K562 (cell line): ENCODE measurements at regions not wholly inside any gene's neighbourhood (a gene's known extent, or its start where the extent isn't known, plus 50 kb on each side); places are given as distances from the start of the nearest gene placed in this dataset.

Experiments
- ATAC-seq: fragments of 200-7000 bp; cut with Tn5 transposase; 3 replicates; pipeline ENCODE4 v1.9.1; 2020; ENCODE audit warnings: moderate library complexity
- BruUV-seq: library from RNA; stranded (reverse); fragments of 400-500 nt; replicated peaks from 2 replicates; lab custom pipeline; 2021; lab: Mats Ljungman, UMichigan
- CTCF ChIA-PET: fragments of 300-600 bp; formaldehyde crosslinking; extraction: SDS; loops from one replicate; lab custom pipeline; 2021; ENCODE audit warnings: low intra/inter-chr PET ratio; lab: Yijun Ruan, JAX
- POLR2A ChIA-PET: fragments of 300-600, 350-650 bp; sonication (Branson Sonifier 250); formaldehyde crosslinking; extraction: SDS; loops from one replicate; lab custom pipeline; 2021; ENCODE audit warnings: antibody characterized with exemption, inconsistent platforms; lab: Yijun Ruan, JAX
- DNase-seq, 4 experiments: peaks; one replicate each; pipeline versions ENCODE4 v3.0.0 to v3.0.0-alpha.2; 2011 to 2018; ENCODE audit warnings: low spot score in 3 of 4, mixed read lengths in 3 of 4; ENCODE audit errors: extremely low read depth in 1 of 4
- FAIRE-seq: peaks from 2 replicates; lab custom pipeline; 2011; peaks lifted over from hg19 to GRCh38; lab: Jason Lieb, UNC
- H2AFZ ChIP-seq: 2 replicates; pipeline ENCODE4 v1.6.0; 2011; ENCODE audit warnings: low read depth, low read length, control low read depth, inconsistent platforms
- H3K27ac ChIP-seq: fragments of 200-600 bp; 3 replicates; pipeline ENCODE4 v1.8.0; 2011; ENCODE audit warnings: low read depth, mild to moderate bottlenecking, control low read depth, inconsistent platforms, low read length, moderate library complexity, mixed read lengths; ENCODE audit errors: extremely low read depth
- H3K27me3 ChIP-seq, 2 experiments: fragments of 300-600 bp in 1 of 2; 2 replicates in 1 of 2; 3 replicates in 1 of 2; pipeline versions ENCODE4 v1.6.0 to v1.8.0; 2011; ENCODE audit warnings: inconsistent platforms in 2 of 2, low read length in 2 of 2, mild to moderate bottlenecking in 1 of 2, mixed read lengths in 1 of 2, moderate library complexity in 1 of 2; ENCODE audit not compliant: control insufficient read depth in 2 of 2, insufficient read depth in 2 of 2
- H3K36me3 ChIP-seq: fragments of 300-600 bp; 3 replicates; pipeline ENCODE4 v1.8.0; 2011; ENCODE audit warnings: mild to moderate bottlenecking, low read length, inconsistent platforms; ENCODE audit not compliant: control insufficient read depth, insufficient read depth
- H3K4me1 ChIP-seq, 2 experiments: fragments of 200-600 bp in 1 of 2; replicated peaks in 1 of 2; 2 replicates in 1 of 2; 3 replicates in 1 of 2; pipeline versions ENCODE4 v1.5.1 to v1.8.0; 2011; ENCODE audit warnings: inconsistent platforms in 2 of 2, low read length in 2 of 2, mild to moderate bottlenecking in 1 of 2, mixed read lengths in 1 of 2, moderate library complexity in 1 of 2; ENCODE audit not compliant: control insufficient read depth in 2 of 2, insufficient read depth in 2 of 2
- H3K4me2 ChIP-seq: 2 replicates; pipeline ENCODE4 v1.6.1; 2011; ENCODE audit warnings: low read length, control low read depth, inconsistent platforms, mixed read lengths; ENCODE audit not compliant: insufficient read depth
- H3K4me3 ChIP-seq: fragments of 200-600 bp; sonication (generic), shearing (Covaris generic); 2 replicates; pipeline ENCODE4 v1.5.1; 2016; ENCODE audit warnings: control low read depth, inconsistent platforms
- H3K79me2 ChIP-seq: fragments of 200-600 bp; 3 replicates; pipeline ENCODE4 v1.8.0; 2011; ENCODE audit warnings: low read length, inconsistent platforms; ENCODE audit not compliant: control insufficient read depth, insufficient read depth
- H3K9ac ChIP-seq, 2 experiments: 2 replicates each; pipeline versions ENCODE4 v1.6.0 to v1.6.1; 2011; ENCODE audit warnings: low read depth in 2 of 2, low read length in 2 of 2, control low read depth in 1 of 2, inconsistent platforms in 1 of 2, mild to moderate bottlenecking in 1 of 2, mixed read lengths in 1 of 2; ENCODE audit not compliant: insufficient read depth in 1 of 2
- H3K9me1 ChIP-seq: one replicate; pipeline ENCODE4 v1.6.0; 2011; ENCODE audit warnings: inconsistent platforms, mild to moderate bottlenecking, low read length, moderate library complexity; ENCODE audit not compliant: control insufficient read depth, insufficient read depth
- H3K9me3 ChIP-seq: replicated peaks from 2 replicates; pipeline ENCODE4 v1.5.1; 2011; ENCODE audit warnings: low read depth, low read length, inconsistent platforms; ENCODE audit not compliant: control insufficient read depth, insufficient read depth
- H4K20me1 ChIP-seq: replicated peaks from 2 replicates; pipeline ENCODE4 v1.6.1; 2011; ENCODE audit warnings: low read length, inconsistent platforms, mixed read lengths; ENCODE audit not compliant: control insufficient read depth, insufficient read depth
- BDP1 ChIP-seq: IDR thresholded peaks from 3 replicates; pipeline ENCODE4 v1.6.1; 2011; ENCODE audit not compliant: insufficient read length, insufficient read depth
- E2F1 ChIP-seq: sonication (generic); formaldehyde crosslinking; IDR thresholded peaks from 2 replicates; pipeline ENCODE4 v1.8.1; 2023; ENCODE audit warnings: mild to moderate bottlenecking, missing genetic modification reagents, moderate library complexity
- ESRRA ChIP-seq: fragments of 450-650 bp; IDR thresholded peaks from 2 replicates; pipeline ENCODE4 v1.6.1; 2014; ENCODE audit warnings: low read depth, mild to moderate bottlenecking, moderate library complexity, borderline replicate concordance
- KDM2B ChIP-seq: fragments of 250-450 bp; sonication (Bioruptor Pico); IDR thresholded peaks from 2 replicates; pipeline ENCODE4 v1.8.0; 2021; ENCODE audit warnings: mild to moderate bottlenecking, moderate library complexity
- LEF1 ChIP-seq: fragments of 450-650 bp; IDR thresholded peaks from 2 replicates; pipeline ENCODE4 v1.6.1; 2016; ENCODE audit warnings: mild to moderate bottlenecking
- MCM5 ChIP-seq: fragments of 450-650 bp; IDR thresholded peaks from 2 replicates; pipeline ENCODE4 v1.6.1; 2016; ENCODE audit warnings: low read depth
- PHF20 ChIP-seq: fragments of 450-650 bp; IDR thresholded peaks from 2 replicates; pipeline ENCODE4 v1.6.1; 2018; ENCODE audit not compliant: partially characterized antibody
- PML ChIP-seq: IDR thresholded peaks from 2 replicates; pipeline ENCODE4 v1.6.1; 2012; ENCODE audit warnings: low read length, inconsistent platforms
- ZBTB8A ChIP-seq: fragments of 450-650 bp; IDR thresholded peaks from 2 replicates; pipeline ENCODE4 v1.6.1; 2018; ENCODE audit warnings: mild to moderate bottlenecking, moderate library complexity; ENCODE audit not compliant: partially characterized antibody
- ZNF12 ChIP-seq: sonication (generic); formaldehyde crosslinking; IDR thresholded peaks from 2 replicates; pipeline ENCODE4 v1.4.0; 2020; ENCODE audit warnings: mild to moderate bottlenecking, missing genetic modification reagents
- ZNF224 ChIP-seq: sonication (generic); formaldehyde crosslinking; IDR thresholded peaks from 2 replicates; pipeline ENCODE4 v1.8.0; 2022; ENCODE audit warnings: mild to moderate bottlenecking, missing genetic modification reagents
- ZNF431 ChIP-seq: sonication (generic); formaldehyde crosslinking; IDR thresholded peaks from 2 replicates; pipeline ENCODE4 v1.8.0; 2022; ENCODE audit warnings: mild to moderate bottlenecking, missing genetic modification reagents
- ZNF609 ChIP-seq: sonication (generic); formaldehyde crosslinking; IDR thresholded peaks from 2 replicates; pipeline ENCODE4 v1.8.1; 2023; ENCODE audit warnings: missing genetic modification reagents, mild to moderate bottlenecking, borderline replicate concordance
- WGBS: fragments of 100-300 bp; shearing (Covaris generic); methylation state at CpG from one replicate; pipeline ENCODE4 v1.1.6; 2016; ENCODE audit warnings: low coverage, mixed read lengths; ENCODE audit not compliant: insufficient coverage; ENCODE audit errors: missing lambda C conversion rate; 5-methylcytosine and 5-hydroxymethylcytosine counted together
- in situ Hi-C: fragments of 300-500 bp; cut with MboI; formaldehyde crosslinking; loops from 4 replicates; pipeline ENCODE4 v1.15.0; 2018; ENCODE audit warnings: inconsistent platforms, mixed read lengths
- intact Hi-C: fragments of 100-400 bp; cut with micrococcal nuclease; formaldehyde crosslinking; loops from 2 replicates; pipeline ENCODE4 v1.14.2; 2022
- TF ChIP-seq, protein P1 (sequence below): sonication (generic); formaldehyde crosslinking; IDR thresholded peaks from 2 replicates; pipeline ENCODE4 v1.5.0; 2020; ENCODE audit warnings: missing genetic modification reagents
- TF ChIP-seq, protein P2 (sequence below): fragments of 450-650 bp; IDR thresholded peaks from 2 replicates; pipeline ENCODE4 v1.6.1; 2014; ENCODE audit warnings: low read depth, mild to moderate bottlenecking, moderate library complexity, borderline replicate concordance

GRCh38 chr13:105625691-105626090 lies 909.8 kb downstream of the EFNB2 start:
- POLR2A ChIA-PET = no interaction called here

More at GRCh38 chr13:105625691-105626090, 909.8 kb downstream of the EFNB2 start:
- WGBS = 0% methylated on average over 2 of the region's 2 CpGs
- CTCF ChIA-PET = no interaction called here
- Histone ChIP-seq H3K9ac (no peak overlapping the region), H3K4me3 (no peak overlapping the region), H3K27me3 (no peaks in the 10 kb centered on the region), H3K27ac (no peak overlapping the region), H3K9me1 (no peaks in the 10 kb centered on the region), H3K79me2 (no peaks in the 10 kb centered on the region), H3K4me2 (no peak overlapping the region), H2AFZ (no peak overlapping the region), H4K20me1 (no peaks in the 10 kb centered on the region), H3K36me3 (no peaks in the 10 kb centered on the region), H3K9me3 (no peaks in the 10 kb centered on the region), H3K4me1 (no peaks in the 10 kb centered on the region)
- in situ Hi-C loops (no loop called here), intact Hi-C loops (no loop called here)
- DNase-seq (no peak), ATAC-seq (no peak), FAIRE-seq (no peak)
- TF ChIP-seq KDM2B (no peak), ZBTB8A (no peak), PML (no peak), MCM5 (no peak), PHF20 (no peak), LEF1 (no peak), ZNF609 (no peak), ESRRA (no peak), BDP1 (no peak), ZNF224 (CRISPR knock-in tag) (no peak), ZNF12 (CRISPR knock-in tag) (no peak), ZNF431 (CRISPR knock-in tag) (no peak), E2F1 (CRISPR knock-in tag) (no peak)
- TF ChIP-seq, protein P1, sequence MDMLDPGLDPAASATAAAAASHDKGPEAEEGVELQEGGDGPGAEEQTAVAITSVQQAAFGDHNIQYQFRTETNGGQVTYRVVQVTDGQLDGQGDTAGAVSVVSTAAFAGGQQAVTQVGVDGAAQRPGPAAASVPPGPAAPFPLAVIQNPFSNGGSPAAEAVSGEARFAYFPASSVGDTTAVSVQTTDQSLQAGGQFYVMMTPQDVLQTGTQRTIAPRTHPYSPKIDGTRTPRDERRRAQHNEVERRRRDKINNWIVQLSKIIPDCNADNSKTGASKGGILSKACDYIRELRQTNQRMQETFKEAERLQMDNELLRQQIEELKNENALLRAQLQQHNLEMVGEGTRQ = no peak
- TF ChIP-seq, protein P2, sequence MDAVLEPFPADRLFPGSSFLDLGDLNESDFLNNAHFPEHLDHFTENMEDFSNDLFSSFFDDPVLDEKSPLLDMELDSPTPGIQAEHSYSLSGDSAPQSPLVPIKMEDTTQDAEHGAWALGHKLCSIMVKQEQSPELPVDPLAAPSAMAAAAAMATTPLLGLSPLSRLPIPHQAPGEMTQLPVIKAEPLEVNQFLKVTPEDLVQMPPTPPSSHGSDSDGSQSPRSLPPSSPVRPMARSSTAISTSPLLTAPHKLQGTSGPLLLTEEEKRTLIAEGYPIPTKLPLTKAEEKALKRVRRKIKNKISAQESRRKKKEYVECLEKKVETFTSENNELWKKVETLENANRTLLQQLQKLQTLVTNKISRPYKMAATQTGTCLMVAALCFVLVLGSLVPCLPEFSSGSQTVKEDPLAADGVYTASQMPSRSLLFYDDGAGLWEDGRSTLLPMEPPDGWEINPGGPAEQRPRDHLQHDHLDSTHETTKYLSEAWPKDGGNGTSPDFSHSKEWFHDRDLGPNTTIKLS = no peak
- no TSS peak for BruUV-seq
